ENCODE measurements at regions not wholly inside any gene's neighbourhood (a gene's known extent, or its start where the extent isn't known, plus 50 kb on each side); places are given as distances from the start of the nearest gene placed in this dataset.

- intact Hi-C loops (cut with micrococcal nuclease): no loop called here
These were observed 182.3 kb upstream of the PLEKHG7 start for GRCh38 chr12:92520511-92520910.

GRCh38 chr12:92519284-92519683 lies 183.5 kb upstream of the PLEKHG7 start:
- ChIA-PET CTCF (no interaction called here), POLR2A (no interaction called here)
- peaks cover 8% of the 10 kb centered on the region for H3K9me3 Mint-ChIP-seq (ENCODE audit: unreplicated experiment)
- no peak for DNase-seq (ENCODE audit: unreplicated experiment)
- no peak overlapping the region for H3K4me3 Mint-ChIP-seq (ENCODE audit: unreplicated experiment)
- intact Hi-C loops (cut with micrococcal nuclease): no loop called here
- no peak for TF ChIP-seq CTCF (IDR thresholded peaks at IDR 0.05; ENCODE audit: unreplicated experiment)
- no TSS peak for BruUV-seq (replicated peaks)
- H3K36me3 Mint-ChIP-seq (ENCODE audit: insufficient read depth, unreplicated experiment): no peaks in the 10 kb centered on the region
- peaks cover 11% of the 10 kb centered on the region for H3K4me1 Mint-ChIP-seq (ENCODE audit: insufficient read depth, unreplicated experiment)
- H3K27me3 Mint-ChIP-seq (ENCODE audit: insufficient read depth, unreplicated experiment): no peaks in the 10 kb centered on the region
- no peak overlapping the region for H3K27ac Mint-ChIP-seq (ENCODE audit: low read depth, unreplicated experiment)

More at GRCh38 chr12:92520511-92520910, 182.3 kb upstream of the PLEKHG7 start:
- H3K36me3 Mint-ChIP-seq (ENCODE audit: insufficient read depth, unreplicated experiment): no peaks in the 10 kb centered on the region
- H3K9me3 Mint-ChIP-seq (ENCODE audit: unreplicated experiment): peaks cover 8% of the 10 kb centered on the region
- H3K4me1 Mint-ChIP-seq (ENCODE audit: insufficient read depth, unreplicated experiment): peaks cover 9% of the 10 kb centered on the region
- H3K27me3 Mint-ChIP-seq (ENCODE audit: insufficient read depth, unreplicated experiment): no peaks in the 10 kb centered on the region
- POLR2A ChIA-PET: no interaction called here
- BruUV-seq (replicated peaks): no TSS peak
- TF ChIP-seq CTCF (IDR thresholded peaks at IDR 0.05; ENCODE audit: unreplicated experiment): no peak
- DNase-seq (ENCODE audit: unreplicated experiment): no peak
- CTCF ChIA-PET: no interaction called here
- H3K27ac Mint-ChIP-seq (ENCODE audit: low read depth, unreplicated experiment): no peak overlapping the region
- H3K4me3 Mint-ChIP-seq (ENCODE audit: unreplicated experiment): no peak overlapping the region

GRCh38 chr12:92518071-92518470 lies 184.7 kb upstream of the PLEKHG7 start:
- Mint-ChIP-seq H3K36me3 (ENCODE audit: insufficient read depth, unreplicated experiment) (no peaks in the 10 kb centered on the region), H3K9me3 (ENCODE audit: unreplicated experiment) (no peaks in the 10 kb centered on the region), H3K4me3 (ENCODE audit: unreplicated experiment) (no peak overlapping the region), H3K27me3 (ENCODE audit: insufficient read depth, unreplicated experiment) (no peaks in the 10 kb centered on the region), H3K4me1 (ENCODE audit: insufficient read depth, unreplicated experiment) (peaks cover 11% of the 10 kb centered on the region), H3K27ac (ENCODE audit: low read depth, unreplicated experiment) (no peak overlapping the region)
- intact Hi-C loops (cut with micrococcal nuclease): no loop called here
- BruUV-seq (replicated peaks): no TSS peak
- ChIA-PET POLR2A (no interaction called here), CTCF (no interaction called here)
- no peak for TF ChIP-seq CTCF (IDR thresholded peaks at IDR 0.05; ENCODE audit: unreplicated experiment)
- DNase-seq (ENCODE audit: unreplicated experiment): no peak

- H3K27ac Mint-ChIP-seq (ENCODE audit: low read depth, unreplicated experiment): no peak overlapping the region
- intact Hi-C loops (cut with micrococcal nuclease): no loop called here
- H3K27me3 Mint-ChIP-seq (ENCODE audit: insufficient read depth, unreplicated experiment): no peaks in the 10 kb centered on the region
- no peaks in the 10 kb centered on the region for H3K9me3 Mint-ChIP-seq (ENCODE audit: unreplicated experiment)
- POLR2A ChIA-PET: interaction anchor here (0.6 to 1.8 kb wide), 9 partner anchors 12 to 641 kb away, joined by 3 to 7 read pairs (median 4); partner anchors contain the start of gene BTG1
- CTCF ChIA-PET: interaction anchor here (0.6 to 0.7 kb wide), 2 partner anchors 39 to 152 kb away, joined by 3 to 4 read pairs; no protein-coding TSS in a partner anchor
- TF ChIP-seq CTCF (IDR thresholded peaks at IDR 0.05; ENCODE audit: unreplicated experiment): no peak
- no peak overlapping the region for H3K4me3 Mint-ChIP-seq (ENCODE audit: unreplicated experiment)
- no peaks in the 10 kb centered on the region for H3K36me3 Mint-ChIP-seq (ENCODE audit: insufficient read depth, unreplicated experiment)
- no TSS peak for BruUV-seq (replicated peaks)
- H3K4me1 Mint-ChIP-seq (ENCODE audit: insufficient read depth, unreplicated experiment): peaks cover 11% of the 10 kb centered on the region
- peak; percentile 50 for DNase-seq (ENCODE audit: unreplicated experiment)
These were observed 186.6 kb upstream of the PLEKHG7 start for GRCh38 chr12:92516277-92516600.

All from MCF 10A (cell line).